CD4-positive, alpha-beta T cell (primary cell): ENCODE measurements at regions not wholly inside any gene's neighbourhood (a gene's known extent, or its start where the extent isn't known, plus 50 kb on each side); places are given as distances from the start of the nearest gene placed in this dataset.

Source experiments
- ATAC-seq: fragments of 200-7000 bp; cut with Tn5 transposase; one replicate; pipeline ENCODE4 v1.10.0; 2022; ENCODE audit warnings: mild to moderate bottlenecking; ENCODE audit not compliant: poor library complexity
- CTCF ChIA-PET: fragments of 350-600 bp; sonication (Branson Sonifier 250); formaldehyde crosslinking; loops from one replicate; lab custom pipeline; 2021; ENCODE audit warnings: antibody characterized with exemption, inconsistent platforms; lab: Charles Lee
- POLR2A ChIA-PET: fragments of 350-600 bp; sonication (Branson Sonifier 250); formaldehyde crosslinking; loops from one replicate; lab custom pipeline; 2021; ENCODE audit warnings: antibody characterized with exemption, inconsistent platforms; lab: Charles Lee
- DNase-seq, 14 experiments: peaks; one replicate each; pipeline ENCODE4 v3.0.0-alpha.2; 2013 to 2020; ENCODE audit warnings: mixed read lengths in 2 of 14
- H3K27ac ChIP-seq, 2 donors: one replicate each; pipeline versions ENCODE4 v1.5.1 to v1.7.0; 2013; ENCODE audit warnings: low read length in 2 of 2, low read depth in 1 of 2, mild to moderate bottlenecking in 1 of 2
- H3K27me3 ChIP-seq, 2 experiments: 1 replicate in 1 of 2; 2 replicates in 1 of 2; pipeline versions ENCODE4 v1.6.1 to v1.7.0; 2013; ENCODE audit warnings: low read length in 2 of 2, control low read depth in 1 of 2, mild to moderate bottlenecking in 1 of 2, moderate library complexity in 1 of 2; ENCODE audit not compliant: insufficient read depth in 2 of 2, control insufficient read depth in 1 of 2
- H3K36me3 ChIP-seq: one replicate; pipeline ENCODE4 v1.6.1; 2013; ENCODE audit warnings: low read length, control low read depth; ENCODE audit not compliant: insufficient read depth
- H3K4me1 ChIP-seq: one replicate; pipeline ENCODE4 v1.6.1; 2013; ENCODE audit warnings: low read length, control low read depth; ENCODE audit not compliant: insufficient read depth
- H3K4me3 ChIP-seq: one replicate; pipeline ENCODE4 v1.5.1; 2013; ENCODE audit warnings: mild to moderate bottlenecking, low read length, moderate library complexity
- H3K9me3 ChIP-seq, 2 experiments: 1 replicate in 1 of 2; 2 replicates in 1 of 2; pipeline versions ENCODE4 v1.6.1 to v1.7.0; 2013; ENCODE audit warnings: low read length in 2 of 2, mild to moderate bottlenecking in 2 of 2, control low read depth in 1 of 2, moderate library complexity in 1 of 2; ENCODE audit not compliant: control insufficient read depth in 1 of 2, insufficient read depth in 1 of 2
- H3K27ac Mint-ChIP-seq: one replicate; pipeline ENCODE4 v1.8.0; 2020; ENCODE audit warnings: mixed read lengths
- H3K27me3 Mint-ChIP-seq: one replicate; pipeline ENCODE4 v1.8.0; 2021; ENCODE audit warnings: mixed read lengths
- H3K36me3 Mint-ChIP-seq: one replicate; pipeline ENCODE4 v1.8.0; 2021; ENCODE audit warnings: low read depth, mixed read lengths
- H3K4me1 Mint-ChIP-seq: one replicate; pipeline ENCODE4 v1.8.0; 2021; ENCODE audit warnings: low read depth, mixed read lengths
- H3K4me3 Mint-ChIP-seq: one replicate; pipeline ENCODE4 v1.8.0; 2020; ENCODE audit warnings: mild to moderate bottlenecking, mixed read lengths
- H3K9me3 Mint-ChIP-seq: one replicate; pipeline ENCODE4 v1.8.0; 2020; ENCODE audit warnings: mixed read lengths
- intact Hi-C, 2 experiments: fragments of 100-400 bp; cut with DNase I in 1 of 2; cut with micrococcal nuclease in 1 of 2; formaldehyde crosslinking; loops; one replicate each; pipeline versions ENCODE4 v1.15.1 to v1.9.0; 2023 to 2025; cut with DNase I, micrococcal nuclease
- TF ChIP-seq, protein P1 (sequence below): fragments of 200-600 bp; IDR thresholded peaks from one replicate; pipeline ENCODE4 v1.8.0; 2022; ENCODE audit warnings: antibody characterized with exemption, mild to moderate bottlenecking

DNA sequence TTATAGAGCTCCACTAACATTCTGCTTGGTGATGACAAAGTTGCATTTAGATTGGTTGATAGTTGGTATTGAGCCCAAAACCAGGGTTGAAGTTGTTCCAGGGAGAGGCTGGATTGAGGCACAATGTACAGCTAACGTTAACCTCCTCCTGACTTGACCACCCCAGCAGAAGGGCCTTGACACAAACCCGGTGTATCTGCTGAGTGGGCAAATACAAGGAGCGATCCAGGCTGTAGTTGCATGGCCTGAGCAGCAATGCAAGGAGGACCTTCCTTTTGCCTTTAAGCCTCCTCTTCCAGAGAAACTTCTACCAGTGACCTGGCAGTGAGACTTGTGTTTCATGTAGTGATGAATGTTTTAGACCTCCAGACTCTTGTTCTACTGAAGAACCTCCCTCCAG, 66.2 kb upstream of the GAS1 start:
- Mint-ChIP-seq H3K9me3 (no peaks in the 10 kb centered on the region), H3K36me3 (no peaks in the 10 kb centered on the region)
- ATAC-seq = no peak

DNA sequence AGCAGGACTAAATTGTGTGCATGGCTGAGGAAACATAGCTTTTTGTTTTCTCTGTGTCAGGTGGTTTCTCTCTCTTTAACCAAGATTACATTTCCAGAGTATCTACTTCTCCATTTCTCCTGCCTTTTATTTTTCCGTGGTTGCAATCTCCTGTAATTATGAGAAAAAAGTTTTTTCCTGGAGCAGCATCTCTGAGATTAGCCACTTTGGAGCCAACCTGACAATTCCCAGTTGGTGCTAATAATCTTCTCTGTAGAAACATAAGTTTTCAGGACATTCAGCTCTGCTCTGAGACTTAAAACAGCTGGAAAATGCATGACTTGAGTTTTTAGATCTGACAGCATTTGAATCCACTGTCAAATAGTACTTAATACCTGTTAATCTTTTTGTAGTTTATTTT, 67.1 kb upstream of the GAS1 start:
- DNase-seq (no peak), ATAC-seq (no peak)
- H3K4me3 ChIP-seq = no peak overlapping the region
- no peaks in the 10 kb centered on the region for H3K4me1 ChIP-seq
- ChIA-PET POLR2A (no interaction called here), CTCF (no interaction called here)
- Mint-ChIP-seq H3K4me1 (no peaks in the 10 kb centered on the region), H3K4me3 (no peak overlapping the region), H3K9me3 (no peaks in the 10 kb centered on the region), H3K36me3 (no peaks in the 10 kb centered on the region), H3K27me3 (peaks cover 10% of the 10 kb centered on the region), H3K27ac (no peak overlapping the region)
- no peaks in the 10 kb centered on the region for H3K36me3 ChIP-seq
- TF ChIP-seq, protein P1, sequence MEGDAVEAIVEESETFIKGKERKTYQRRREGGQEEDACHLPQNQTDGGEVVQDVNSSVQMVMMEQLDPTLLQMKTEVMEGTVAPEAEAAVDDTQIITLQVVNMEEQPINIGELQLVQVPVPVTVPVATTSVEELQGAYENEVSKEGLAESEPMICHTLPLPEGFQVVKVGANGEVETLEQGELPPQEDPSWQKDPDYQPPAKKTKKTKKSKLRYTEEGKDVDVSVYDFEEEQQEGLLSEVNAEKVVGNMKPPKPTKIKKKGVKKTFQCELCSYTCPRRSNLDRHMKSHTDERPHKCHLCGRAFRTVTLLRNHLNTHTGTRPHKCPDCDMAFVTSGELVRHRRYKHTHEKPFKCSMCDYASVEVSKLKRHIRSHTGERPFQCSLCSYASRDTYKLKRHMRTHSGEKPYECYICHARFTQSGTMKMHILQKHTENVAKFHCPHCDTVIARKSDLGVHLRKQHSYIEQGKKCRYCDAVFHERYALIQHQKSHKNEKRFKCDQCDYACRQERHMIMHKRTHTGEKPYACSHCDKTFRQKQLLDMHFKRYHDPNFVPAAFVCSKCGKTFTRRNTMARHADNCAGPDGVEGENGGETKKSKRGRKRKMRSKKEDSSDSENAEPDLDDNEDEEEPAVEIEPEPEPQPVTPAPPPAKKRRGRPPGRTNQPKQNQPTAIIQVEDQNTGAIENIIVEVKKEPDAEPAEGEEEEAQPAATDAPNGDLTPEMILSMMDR = no peak
- peaks cover 0 to 13% of the 10 kb centered on the region in 2 experiments for H3K9me3 ChIP-seq
- intact Hi-C loops = no loop called here
- no peak overlapping the region for H3K27ac ChIP-seq
- H3K27me3 ChIP-seq = peaks cover 0 to 4% of the 10 kb centered on the region in 2 experiments

More for the DNA sequence above, 66.2 kb upstream of the GAS1 start:
- no peaks in the 10 kb centered on the region for H3K36me3 ChIP-seq
- Mint-ChIP-seq H3K4me3 (no peak overlapping the region), H3K4me1 (no peaks in the 10 kb centered on the region), H3K27ac (no peak overlapping the region), H3K27me3 (peaks cover 9% of the 10 kb centered on the region)
- peaks cover 0 to 13% of the 10 kb centered on the region in 2 experiments for H3K9me3 ChIP-seq
- POLR2A ChIA-PET = no interaction called here
- no peaks in the 10 kb centered on the region for H3K4me1 ChIP-seq
- TF ChIP-seq, protein P1 = no peak
- H3K27ac ChIP-seq = no peak overlapping the region
- intact Hi-C loops = no loop called here
- no peak overlapping the region for H3K4me3 ChIP-seq
- H3K27me3 ChIP-seq = peaks cover 0 to 4% of the 10 kb centered on the region in 2 experiments
- CTCF ChIA-PET = no interaction called here
- no peak for DNase-seq

DNA sequence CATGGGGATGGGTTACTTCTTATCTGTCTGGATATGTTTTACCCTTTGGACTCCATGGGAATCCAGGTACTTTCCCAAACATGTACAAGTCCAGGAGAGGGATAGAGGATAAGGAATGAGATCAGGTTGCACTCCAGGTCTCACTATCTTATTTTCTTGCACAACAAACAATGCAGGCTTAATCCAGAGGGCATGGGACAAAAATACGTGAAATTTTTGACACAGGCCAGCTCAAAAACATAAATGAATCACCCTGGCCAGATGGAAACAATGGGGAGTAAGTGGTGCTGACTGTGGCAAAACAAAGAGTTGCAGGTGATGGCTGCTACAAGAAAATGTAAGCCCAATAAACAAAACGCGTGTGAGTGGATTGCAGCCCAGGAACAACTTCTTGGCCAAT, 69.4 kb upstream of the GAS1 start:
- peaks cover 11% of the 10 kb centered on the region for H3K27me3 Mint-ChIP-seq
- H3K4me3 Mint-ChIP-seq = no peak overlapping the region
- no peaks in the 10 kb centered on the region for H3K9me3 Mint-ChIP-seq
- ATAC-seq = no peak
- H3K36me3 Mint-ChIP-seq = no peaks in the 10 kb centered on the region
- intact Hi-C loops = no loop called here
- Histone ChIP-seq H3K27ac (no peak overlapping the region), H3K9me3 (peaks cover 0 to 10% of the 10 kb centered on the region in 2 experiments), H3K4me3 (no peak overlapping the region), H3K27me3 (peaks cover 0 to 4% of the 10 kb centered on the region in 2 experiments), H3K36me3 (no peaks in the 10 kb centered on the region), H3K4me1 (no peaks in the 10 kb centered on the region)
- ChIA-PET CTCF (no interaction called here), POLR2A (no interaction called here)
- no peaks in the 10 kb centered on the region for H3K4me1 Mint-ChIP-seq
- TF ChIP-seq, protein P1 = no peak
- DNase-seq = no peak
- no peak overlapping the region for H3K27ac Mint-ChIP-seq
